H1 (cell line): ENCODE measurements at regions not wholly inside any gene's neighbourhood (a gene's known extent, or its start where the extent isn't known, plus 50 kb on each side); places are given as distances from the start of the nearest gene placed in this dataset.

ENCODE experiments used
- CREB1 ChIP-seq: IDR thresholded peaks from 2 replicates; pipeline ENCODE4 v1.6.1; 2012; ENCODE audit warnings: inconsistent platforms
- EZH2 ChIP-seq: fragments of 200-600 bp; sonication (generic); IDR thresholded peaks from 2 replicates; pipeline ENCODE4 v1.7.1; 2012; ENCODE audit warnings: low read depth, mild to moderate bottlenecking, moderate library complexity, low read length, inconsistent platforms; ENCODE audit not compliant: severe bottlenecking
- MAFK ChIP-seq: IDR thresholded peaks from 2 replicates; pipeline ENCODE4 v1.6.1; 2012; ENCODE audit warnings: low read depth, mild to moderate bottlenecking, improper control_type of control experiment, low read length
- POLR2A ChIP-seq, 2 experiments: IDR thresholded peaks; 1 replicate in 1 of 2; 2 replicates in 1 of 2; pipeline ENCODE4 v1.6.1; 2011; ENCODE audit warnings: low read depth in 2 of 2, low read length in 2 of 2, mild to moderate bottlenecking in 2 of 2; ENCODE audit errors: control extremely low read depth in 1 of 2
- POLR2AphosphoS5 ChIP-seq: IDR thresholded peaks from 2 replicates; pipeline ENCODE4 v1.6.1; 2011; ENCODE audit warnings: low read depth, low read length
- RFX5 ChIP-seq: IDR thresholded peaks from 2 replicates; pipeline ENCODE4 v1.6.1; 2011; ENCODE audit warnings: low read depth, low read length, improper control_type of control experiment, borderline replicate concordance
- TAF1 ChIP-seq: IDR thresholded peaks from 2 replicates; pipeline ENCODE4 v1.6.1; 2011; ENCODE audit warnings: mild to moderate bottlenecking, low read depth, low read length
- YY1 ChIP-seq: IDR thresholded peaks from 2 replicates; pipeline ENCODE4 v1.6.1; 2011; ENCODE audit warnings: low read depth, mild to moderate bottlenecking, low read length
- TF ChIP-seq, protein P1 (sequence below): IDR thresholded peaks from 2 replicates; pipeline ENCODE4 v1.6.1; 2011; ENCODE audit warnings: low read depth, mild to moderate bottlenecking, low read length; ENCODE audit not compliant: insufficient read depth
- TF ChIP-seq, protein P2 (sequence below), 3 experiments: IDR thresholded peaks; 1 replicate in 2 of 3; 2 replicates in 1 of 3; pipeline versions ENCODE4 v1.5.1 to v1.6.1; 2011; ENCODE audit warnings: low read length in 3 of 3, mild to moderate bottlenecking in 3 of 3, inconsistent platforms in 2 of 3, low read depth in 1 of 3, moderate library complexity in 1 of 3; ENCODE audit not compliant: insufficient read depth in 1 of 3; ENCODE audit errors: control extremely low read depth in 1 of 3

DNA sequence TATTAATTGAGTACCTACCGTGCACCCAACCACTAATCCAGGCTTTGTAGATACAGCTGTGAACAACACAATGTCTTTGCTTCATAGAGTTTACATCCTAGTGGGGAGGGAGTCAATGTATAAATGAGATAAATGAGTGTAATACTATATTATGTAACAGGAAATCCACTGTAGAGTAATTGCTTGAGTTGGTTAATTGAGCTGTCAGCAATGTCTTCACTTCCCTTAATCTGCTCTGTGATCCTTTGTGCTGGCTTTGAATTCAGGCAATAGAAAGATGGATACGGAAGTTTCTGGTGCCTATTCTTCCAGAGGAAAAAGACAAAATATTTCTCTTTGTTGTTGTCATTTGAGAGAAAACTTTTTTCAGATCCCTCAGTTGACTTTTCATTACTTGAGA, 104.0 kb upstream of the SLC16A7 start:
- TF ChIP-seq, protein P1, sequence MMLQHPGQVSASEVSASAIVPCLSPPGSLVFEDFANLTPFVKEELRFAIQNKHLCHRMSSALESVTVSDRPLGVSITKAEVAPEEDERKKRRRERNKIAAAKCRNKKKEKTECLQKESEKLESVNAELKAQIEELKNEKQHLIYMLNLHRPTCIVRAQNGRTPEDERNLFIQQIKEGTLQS, result no peak
- TF ChIP-seq, protein P2, sequence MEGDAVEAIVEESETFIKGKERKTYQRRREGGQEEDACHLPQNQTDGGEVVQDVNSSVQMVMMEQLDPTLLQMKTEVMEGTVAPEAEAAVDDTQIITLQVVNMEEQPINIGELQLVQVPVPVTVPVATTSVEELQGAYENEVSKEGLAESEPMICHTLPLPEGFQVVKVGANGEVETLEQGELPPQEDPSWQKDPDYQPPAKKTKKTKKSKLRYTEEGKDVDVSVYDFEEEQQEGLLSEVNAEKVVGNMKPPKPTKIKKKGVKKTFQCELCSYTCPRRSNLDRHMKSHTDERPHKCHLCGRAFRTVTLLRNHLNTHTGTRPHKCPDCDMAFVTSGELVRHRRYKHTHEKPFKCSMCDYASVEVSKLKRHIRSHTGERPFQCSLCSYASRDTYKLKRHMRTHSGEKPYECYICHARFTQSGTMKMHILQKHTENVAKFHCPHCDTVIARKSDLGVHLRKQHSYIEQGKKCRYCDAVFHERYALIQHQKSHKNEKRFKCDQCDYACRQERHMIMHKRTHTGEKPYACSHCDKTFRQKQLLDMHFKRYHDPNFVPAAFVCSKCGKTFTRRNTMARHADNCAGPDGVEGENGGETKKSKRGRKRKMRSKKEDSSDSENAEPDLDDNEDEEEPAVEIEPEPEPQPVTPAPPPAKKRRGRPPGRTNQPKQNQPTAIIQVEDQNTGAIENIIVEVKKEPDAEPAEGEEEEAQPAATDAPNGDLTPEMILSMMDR (IDR thresholded peaks at IDR 0.05; ENCODE audit: control extremely low read depth in 1 of 3, insufficient read depth in 1 of 3, low read depth in 1 of 3, low read length in 3 of 3), result no peak
- TF ChIP-seq EZH2, result no peak
- TF ChIP-seq POLR2A (IDR thresholded peaks at IDR 0.05; ENCODE audit: control extremely low read depth in 1 of 2, low read depth in 2 of 2, low read length in 2 of 2), result no peak
- no peak for TF ChIP-seq YY1
- TF ChIP-seq MAFK, result no peak
- no peak for TF ChIP-seq RFX5
- no peak for TF ChIP-seq CREB1
- no peak for TF ChIP-seq POLR2AphosphoS5
- TF ChIP-seq TAF1, result no peak
